ENCODE measurements at regions not wholly inside any gene's neighbourhood (a gene's known extent, or its start where the extent isn't known, plus 50 kb on each side); places are given as distances from the start of the nearest gene placed in this dataset.

- FAIRE-seq (no peak), DNase-seq (ENCODE audit: insufficient read length, low spot score) (no peak)
- TF ChIP-seq CTCF (IDR thresholded peaks at IDR 0.05; ENCODE audit: insufficient read depth, missing control alignments) = no peak
Measured at GRCh38 chr9:26722755-26723154, 169.8 kb downstream of the CAAP1 start.

GRCh38 chr9:26710008-26710407 is 182.6 kb downstream of the CAAP1 start:
- FAIRE-seq (no peak), DNase-seq (ENCODE audit: insufficient read length, low spot score) (no peak)

GRCh38 chr9:26706223-26706622 is 186.4 kb downstream of the CAAP1 start:
- DNase-seq (ENCODE audit: insufficient read length, low spot score) (no peak), FAIRE-seq (no peak)
- TF ChIP-seq CTCF (IDR thresholded peaks at IDR 0.05; ENCODE audit: insufficient read depth, missing control alignments) = no peak

More at GRCh38 chr9:26710008-26710407, 182.6 kb downstream of the CAAP1 start:
- no peak for TF ChIP-seq CTCF (IDR thresholded peaks at IDR 0.05; ENCODE audit: insufficient read depth, missing control alignments)

GRCh38 chr9:26695298-26695622 is 197.3 kb downstream of the CAAP1 start:
- DNase-seq (ENCODE audit: insufficient read length, low spot score) (no peak), FAIRE-seq (no peak)
- no peak for TF ChIP-seq CTCF (IDR thresholded peaks at IDR 0.05; ENCODE audit: insufficient read depth, missing control alignments)

GRCh38 chr9:26694381-26695297 is 198.0 kb downstream of the CAAP1 start:
- FAIRE-seq = no peak
- TF ChIP-seq CTCF (IDR thresholded peaks at IDR 0.05; ENCODE audit: insufficient read depth, missing control alignments) = no peak
- no peak for DNase-seq (ENCODE audit: insufficient read length, low spot score)

- no peak for TF ChIP-seq CTCF (IDR thresholded peaks at IDR 0.05; ENCODE audit: insufficient read depth, missing control alignments)
- no peak for FAIRE-seq
- no peak for DNase-seq (ENCODE audit: insufficient read length, low spot score)
Measured at GRCh38 chr9:26689041-26689440, 203.6 kb downstream of the CAAP1 start.

GRCh38 chr9:26687421-26687820 is 205.2 kb downstream of the CAAP1 start:
- DNase-seq (ENCODE audit: insufficient read length, low spot score) = no peak
- TF ChIP-seq CTCF (IDR thresholded peaks at IDR 0.05; ENCODE audit: insufficient read depth, missing control alignments) = no peak
- FAIRE-seq = no peak

Measured in D721Med (cell line).